ENCODE measurements at regions not wholly inside any gene's neighbourhood (a gene's known extent, or its start where the extent isn't known, plus 50 kb on each side); places are given as distances from the start of the nearest gene placed in this dataset.

- no peak overlapping the region for H3K27ac Mint-ChIP-seq
- H3K36me3 Mint-ChIP-seq (ENCODE audit: low read depth), result no peaks in the 10 kb centered on the region
- ATAC-seq, result no peak
- peaks cover 5% of the 10 kb centered on the region for H3K9me3 Mint-ChIP-seq
- H3K27me3 Mint-ChIP-seq, result no peaks in the 10 kb centered on the region
- no peak overlapping the region for H3K4me3 Mint-ChIP-seq
- H3K4me1 Mint-ChIP-seq, result no peaks in the 10 kb centered on the region
- no peak for DNase-seq
Observed at GRCh38 chr2:145116834-145117725, 597.2 kb upstream of the ZEB2 start.

- Mint-ChIP-seq H3K4me1 (no peaks in the 10 kb centered on the region), H3K4me3 (no peak overlapping the region), H3K27ac (no peak overlapping the region), H3K9me3 (peaks cover 5% of the 10 kb centered on the region), H3K36me3 (ENCODE audit: low read depth) (no peaks in the 10 kb centered on the region), H3K27me3 (no peaks in the 10 kb centered on the region)
- DNase-seq, result no peak
- ATAC-seq, result no peak
Observed at GRCh38 chr2:145116056-145116455, 596.1 kb upstream of the ZEB2 start.

GRCh38 chr2:145114726-145115125 lies 594.8 kb upstream of the ZEB2 start:
- H3K27ac Mint-ChIP-seq, result no peak overlapping the region
- ATAC-seq (no peak), DNase-seq (no peak)
- H3K4me1 Mint-ChIP-seq, result no peaks in the 10 kb centered on the region
- H3K27me3 Mint-ChIP-seq, result no peaks in the 10 kb centered on the region
- peaks cover 3% of the 10 kb centered on the region for H3K9me3 Mint-ChIP-seq
- H3K4me3 Mint-ChIP-seq, result no peak overlapping the region
- no peaks in the 10 kb centered on the region for H3K36me3 Mint-ChIP-seq (ENCODE audit: low read depth)

GRCh38 chr2:145112467-145112866 lies 592.5 kb upstream of the ZEB2 start:
- H3K4me3 Mint-ChIP-seq, result no peak overlapping the region
- no peaks in the 10 kb centered on the region for H3K36me3 Mint-ChIP-seq (ENCODE audit: low read depth)
- ATAC-seq (no peak), DNase-seq (no peak)
- no peak overlapping the region for H3K27ac Mint-ChIP-seq
- no peaks in the 10 kb centered on the region for H3K27me3 Mint-ChIP-seq
- H3K4me1 Mint-ChIP-seq, result no peaks in the 10 kb centered on the region
- H3K9me3 Mint-ChIP-seq, result no peaks in the 10 kb centered on the region

GRCh38 chr2:145110668-145111356 lies 590.9 kb upstream of the ZEB2 start:
- ATAC-seq, result no peak
- no peaks in the 10 kb centered on the region for H3K27me3 Mint-ChIP-seq
- H3K4me1 Mint-ChIP-seq, result no peaks in the 10 kb centered on the region
- H3K27ac Mint-ChIP-seq, result no peak overlapping the region
- H3K36me3 Mint-ChIP-seq (ENCODE audit: low read depth), result no peaks in the 10 kb centered on the region
- H3K9me3 Mint-ChIP-seq, result no peaks in the 10 kb centered on the region
- no peak overlapping the region for H3K4me3 Mint-ChIP-seq
- DNase-seq, result no peak

GRCh38 chr2:145108959-145109710 lies 589.2 kb upstream of the ZEB2 start:
- H3K27ac Mint-ChIP-seq, result no peak overlapping the region
- H3K36me3 Mint-ChIP-seq (ENCODE audit: low read depth), result no peaks in the 10 kb centered on the region
- ATAC-seq (no peak), DNase-seq (no peak)
- H3K9me3 Mint-ChIP-seq, result no peaks in the 10 kb centered on the region
- no peak overlapping the region for H3K4me3 Mint-ChIP-seq
- H3K4me1 Mint-ChIP-seq, result no peaks in the 10 kb centered on the region
- no peaks in the 10 kb centered on the region for H3K27me3 Mint-ChIP-seq

GRCh38 chr2:145108361-145108778 lies 588.5 kb upstream of the ZEB2 start:
- DNase-seq (no peak), ATAC-seq (no peak)
- Mint-ChIP-seq H3K27me3 (no peaks in the 10 kb centered on the region), H3K4me3 (no peak overlapping the region), H3K9me3 (no peaks in the 10 kb centered on the region), H3K4me1 (no peaks in the 10 kb centered on the region), H3K27ac (no peak overlapping the region), H3K36me3 (ENCODE audit: low read depth) (no peaks in the 10 kb centered on the region)

- no peak for ATAC-seq
Observed at GRCh38 chr2:145106293-145106692, 586.4 kb upstream of the ZEB2 start.

GRCh38 chr2:145102706-145103105 lies 582.8 kb upstream of the ZEB2 start:
- Mint-ChIP-seq H3K27me3 (peaks cover 3% of the 10 kb centered on the region), H3K4me1 (no peaks in the 10 kb centered on the region)

More at GRCh38 chr2:145106293-145106692, 586.4 kb upstream of the ZEB2 start:
- Mint-ChIP-seq H3K27me3 (no peaks in the 10 kb centered on the region), H3K36me3 (ENCODE audit: low read depth) (no peaks in the 10 kb centered on the region), H3K27ac (no peak overlapping the region), H3K4me1 (no peaks in the 10 kb centered on the region), H3K9me3 (peaks cover under 1% of the 10 kb centered on the region), H3K4me3 (no peak overlapping the region)
- no peak for DNase-seq

GRCh38 chr2:145100301-145100700 lies 580.4 kb upstream of the ZEB2 start:
- H3K36me3 Mint-ChIP-seq (ENCODE audit: low read depth), result no peaks in the 10 kb centered on the region

More at GRCh38 chr2:145102706-145103105, 582.8 kb upstream of the ZEB2 start:
- DNase-seq, result no peak
- peaks cover 3% of the 10 kb centered on the region for H3K9me3 Mint-ChIP-seq
- ATAC-seq, result no peak
- no peaks in the 10 kb centered on the region for H3K36me3 Mint-ChIP-seq (ENCODE audit: low read depth)
- no peak overlapping the region for H3K27ac Mint-ChIP-seq
- no peak overlapping the region for H3K4me3 Mint-ChIP-seq

GRCh38 chr2:145096582-145096981 lies 576.7 kb upstream of the ZEB2 start:
- ATAC-seq, result no peak
- Mint-ChIP-seq H3K36me3 (ENCODE audit: low read depth) (no peaks in the 10 kb centered on the region), H3K27me3 (peaks cover 3% of the 10 kb centered on the region), H3K9me3 (peaks cover 3% of the 10 kb centered on the region), H3K27ac (no peak overlapping the region), H3K4me1 (no peaks in the 10 kb centered on the region), H3K4me3 (no peak overlapping the region)
- no peak for DNase-seq

More at GRCh38 chr2:145100301-145100700, 580.4 kb upstream of the ZEB2 start:
- Mint-ChIP-seq H3K27ac (no peak overlapping the region), H3K9me3 (peaks cover 3% of the 10 kb centered on the region), H3K27me3 (peaks cover 3% of the 10 kb centered on the region), H3K4me1 (no peaks in the 10 kb centered on the region), H3K4me3 (no peak overlapping the region)
- DNase-seq (no peak), ATAC-seq (no peak)

- Mint-ChIP-seq H3K4me3 (no peak overlapping the region), H3K9me3 (no peaks in the 10 kb centered on the region), H3K36me3 (ENCODE audit: low read depth) (no peaks in the 10 kb centered on the region), H3K27ac (no peak overlapping the region), H3K27me3 (peaks cover 3% of the 10 kb centered on the region), H3K4me1 (no peaks in the 10 kb centered on the region)
- no peak for DNase-seq
- ATAC-seq, result no peak
Observed at GRCh38 chr2:145095641-145096435, 575.9 kb upstream of the ZEB2 start.

- peaks cover 3% of the 10 kb centered on the region for H3K27me3 Mint-ChIP-seq
- H3K36me3 Mint-ChIP-seq (ENCODE audit: low read depth), result no peaks in the 10 kb centered on the region
- ATAC-seq (no peak), DNase-seq (no peak)
- no peaks in the 10 kb centered on the region for H3K9me3 Mint-ChIP-seq
- H3K27ac Mint-ChIP-seq, result no peak overlapping the region
- H3K4me1 Mint-ChIP-seq, result no peaks in the 10 kb centered on the region
- H3K4me3 Mint-ChIP-seq, result no peak overlapping the region
Observed at GRCh38 chr2:145094370-145094769, 574.5 kb upstream of the ZEB2 start.

- no peaks in the 10 kb centered on the region for H3K4me1 Mint-ChIP-seq
- no peaks in the 10 kb centered on the region for H3K36me3 Mint-ChIP-seq (ENCODE audit: low read depth)
- no peaks in the 10 kb centered on the region for H3K9me3 Mint-ChIP-seq
- no peak for ATAC-seq
- H3K27me3 Mint-ChIP-seq, result no peaks in the 10 kb centered on the region
- DNase-seq, result no peak
- no peak overlapping the region for H3K4me3 Mint-ChIP-seq
- H3K27ac Mint-ChIP-seq, result no peak overlapping the region
Observed at GRCh38 chr2:145091967-145092366, 572.0 kb upstream of the ZEB2 start.
